HG02870 (cell line): ENCODE measurements at regions not wholly inside any gene's neighbourhood (a gene's known extent, or its start where the extent isn't known, plus 50 kb on each side); places are given as distances from the start of the nearest gene placed in this dataset.

ENCODE experiments used
- ATAC-seq: cut with Tn5 transposase; IDR thresholded peaks from one replicate; pipeline ENCODE4 v1.9.1; 2021; ENCODE audit warnings: mild to moderate bottlenecking, moderate library complexity; ENCODE audit not compliant: unreplicated experiment

DNA sequence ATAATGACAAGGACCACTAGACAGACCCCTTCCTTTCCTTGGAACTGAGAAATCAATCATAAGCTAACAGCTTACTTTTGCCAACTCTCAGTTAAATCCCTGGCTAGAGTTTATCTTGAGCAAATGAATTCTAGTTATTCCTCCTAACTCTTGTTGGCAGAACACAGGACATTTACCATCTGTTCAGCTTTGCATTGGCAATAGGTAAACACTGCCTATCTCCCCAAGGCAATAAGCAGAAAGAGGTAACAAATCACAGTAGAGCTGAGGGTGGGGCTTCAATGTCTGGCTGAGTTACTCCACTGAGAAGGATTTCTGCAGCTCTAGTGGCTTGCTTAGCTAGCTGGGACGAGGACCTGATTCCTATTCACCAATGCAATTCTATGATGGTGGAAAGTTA is 503.3 kb upstream of the GRIA1 start:
- no peak for ATAC-seq

- ATAC-seq, result no peak
Measured at GRCh38 chr5:152990217-152990616, 500.3 kb upstream of the GRIA1 start.

GRCh38 chr5:152990649-152991048 is 499.8 kb upstream of the GRIA1 start:
- no peak for ATAC-seq

- no peak for ATAC-seq
Measured at GRCh38 chr5:152994033-152994680, 496.3 kb upstream of the GRIA1 start.

DNA sequence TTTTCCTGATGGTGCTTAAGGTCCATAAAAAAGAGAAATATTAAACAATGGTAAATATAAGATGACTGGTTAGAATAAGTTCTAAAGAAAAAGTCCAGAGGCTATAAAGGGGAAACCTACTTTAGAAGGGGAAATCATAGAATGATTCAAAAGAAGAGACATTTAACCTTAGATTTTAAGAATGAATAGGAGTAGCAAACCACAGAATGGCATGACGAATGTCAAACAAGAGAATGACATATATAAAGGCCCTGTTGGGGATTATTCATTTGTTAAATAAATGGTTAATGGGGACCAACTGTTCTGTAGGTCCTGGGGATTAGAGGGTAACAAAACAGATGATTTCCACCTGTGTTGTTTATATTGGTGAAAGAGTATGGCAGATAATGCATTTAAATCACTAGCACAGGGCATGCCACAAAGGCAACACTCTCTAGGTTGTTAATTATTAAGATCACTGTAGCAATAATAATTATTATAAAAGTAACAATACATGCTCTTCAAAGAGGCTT is 495.2 kb upstream of the GRIA1 start:
- ATAC-seq, result no peak

- no peak for ATAC-seq
Measured at GRCh38 chr5:153005711-153006110, 484.8 kb upstream of the GRIA1 start.

GRCh38 chr5:153006681-153007080 is 483.8 kb upstream of the GRIA1 start:
- no peak for ATAC-seq

DNA sequence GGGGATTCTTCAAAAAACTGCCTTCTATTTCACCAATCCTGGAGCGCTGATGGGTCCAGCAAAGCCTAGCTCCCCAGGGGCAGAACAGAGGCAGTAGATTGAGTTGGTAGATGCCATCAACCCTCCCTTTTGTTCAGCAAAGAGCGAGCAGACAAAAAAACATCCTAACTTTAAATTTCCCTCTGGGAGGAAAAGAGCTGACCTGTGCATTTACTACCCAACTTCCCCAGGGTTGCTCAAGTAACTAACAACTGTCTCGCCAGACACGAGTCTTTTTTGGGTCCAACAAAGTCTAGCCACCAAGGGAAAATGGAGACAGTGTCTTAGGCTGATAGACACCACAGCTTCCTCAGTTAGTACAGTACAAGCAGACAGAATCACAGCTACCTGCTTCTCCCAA is 476.3 kb upstream of the GRIA1 start:
- no peak for ATAC-seq

DNA sequence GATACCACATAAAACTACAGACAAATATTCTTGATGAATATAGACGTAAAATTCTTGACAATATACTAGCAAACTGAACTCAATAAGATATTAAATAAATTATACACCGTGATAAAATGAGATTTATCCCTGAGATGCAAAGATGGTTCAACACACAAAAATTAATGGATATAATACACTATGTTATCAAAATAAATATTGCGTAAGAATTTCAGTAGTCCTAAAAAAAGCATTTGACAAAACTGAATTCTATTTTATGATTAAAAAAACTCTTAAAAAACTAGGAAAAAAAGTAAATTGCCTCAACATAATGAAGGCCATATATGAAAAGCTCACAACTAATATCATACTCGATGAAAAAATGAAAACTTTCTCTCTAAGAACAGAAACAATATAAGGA is 472.3 kb upstream of the GRIA1 start:
- ATAC-seq, result no peak

- ATAC-seq, result no peak
Measured at GRCh38 chr5:153030755-153031725, 459.4 kb upstream of the GRIA1 start.

GRCh38 chr5:153039501-153039900 is 451.0 kb upstream of the GRIA1 start:
- ATAC-seq, result no peak

GRCh38 chr5:153043886-153044285 is 446.6 kb upstream of the GRIA1 start:
- no peak for ATAC-seq

DNA sequence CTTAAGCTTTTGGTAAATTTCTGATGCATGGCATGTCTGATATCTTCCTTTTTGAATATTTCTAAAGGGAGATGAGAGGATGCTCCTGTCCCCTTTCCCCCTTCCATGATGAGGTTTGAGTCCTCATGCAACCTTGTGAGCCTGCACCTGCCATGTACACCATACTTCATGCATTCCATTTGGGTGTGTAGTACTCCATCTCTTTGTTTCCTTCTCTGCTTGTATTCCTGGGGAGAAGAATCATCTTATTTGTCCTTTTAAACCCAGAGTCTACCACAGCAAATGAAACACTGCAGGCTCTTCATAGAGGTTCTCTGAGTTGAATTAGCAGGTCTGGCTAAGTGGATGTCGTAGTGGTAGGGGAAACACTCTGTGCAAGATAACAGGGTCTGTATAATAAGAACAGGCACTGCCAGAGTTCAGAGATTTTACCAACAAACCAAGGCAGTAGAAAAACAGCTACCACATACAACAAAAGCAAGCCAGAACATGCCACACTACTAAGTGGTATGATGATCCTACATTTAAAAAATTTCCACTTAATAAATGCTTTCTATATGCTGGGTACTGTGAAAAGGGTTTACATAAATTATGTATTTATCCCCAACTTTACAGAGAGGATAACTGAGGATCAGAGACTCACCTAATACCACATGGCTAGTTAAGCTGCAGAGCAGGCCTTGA is 439.8 kb upstream of the GRIA1 start:
- ATAC-seq, result no peak

DNA sequence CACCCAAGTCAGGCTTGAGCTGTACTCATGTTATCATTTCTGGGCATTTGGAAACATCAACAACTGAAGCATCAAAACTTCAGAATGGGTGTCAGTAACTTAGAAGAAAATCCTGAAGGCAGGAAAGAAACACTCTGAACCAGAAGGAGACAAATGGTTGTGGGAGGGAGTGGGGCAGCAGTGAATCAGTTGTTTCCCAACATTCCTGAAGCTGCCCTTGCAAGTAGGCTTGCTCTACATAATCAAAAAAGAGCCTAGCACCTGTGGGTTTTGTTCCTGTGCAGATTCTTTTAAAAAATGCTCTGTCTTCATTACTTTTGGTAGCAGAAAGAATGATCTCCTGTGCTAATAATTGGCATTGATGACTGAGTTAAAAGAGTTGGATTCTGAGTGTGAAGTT is 424.2 kb upstream of the GRIA1 start:
- no peak for ATAC-seq

GRCh38 chr5:153067869-153068268 is 422.6 kb upstream of the GRIA1 start:
- ATAC-seq, result no peak

GRCh38 chr5:153079396-153079795 is 411.1 kb upstream of the GRIA1 start:
- no peak for ATAC-seq

GRCh38 chr5:153080940-153081339 is 409.5 kb upstream of the GRIA1 start:
- no peak for ATAC-seq

GRCh38 chr5:153081385-153081784 is 409.1 kb upstream of the GRIA1 start:
- ATAC-seq, result no peak

DNA sequence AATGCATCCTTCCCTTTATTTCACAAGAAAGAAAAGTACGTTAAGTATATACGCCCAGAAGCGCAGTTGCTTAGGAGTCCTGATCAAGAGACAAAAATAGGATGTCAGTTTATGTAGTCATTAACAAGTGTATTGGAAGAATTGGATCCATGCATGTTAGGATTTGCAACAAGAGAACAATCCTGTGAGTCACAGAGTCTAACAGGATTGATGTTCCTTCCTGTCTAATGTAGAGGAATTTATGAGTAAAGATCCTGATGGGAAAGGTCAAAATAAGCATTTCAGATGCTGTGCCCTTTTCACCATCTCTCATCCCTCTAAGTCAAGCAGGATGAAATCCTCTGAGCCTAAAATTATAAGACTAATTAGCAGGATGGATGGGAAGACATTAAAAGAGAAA is 406.0 kb upstream of the GRIA1 start:
- ATAC-seq, result no peak

- ATAC-seq, result no peak
Measured at GRCh38 chr5:153086486-153086885, 404.0 kb upstream of the GRIA1 start.

GRCh38 chr5:153088538-153088937 is 401.9 kb upstream of the GRIA1 start:
- ATAC-seq, result no peak
